Activated CD8-positive, alpha-beta memory T cell treated with anti-CD3 and anti-CD28 coated beads for 24 hours (primary cell): ENCODE measurements at regions not wholly inside any gene's neighbourhood (a gene's known extent, or its start where the extent isn't known, plus 50 kb on each side); places are given as distances from the start of the nearest gene placed in this dataset.

ENCODE experiments used
- DNase-seq: peaks from one replicate; pipeline ENCODE4 v3.0.0-alpha.2; 2020

- DNase-seq, result no peak
Observed at GRCh38 chr16:86751076-86752030, 173.0 kb downstream of the FOXL1 start.

- no peak for DNase-seq
Observed at GRCh38 chr16:86752582-86753175, 174.3 kb downstream of the FOXL1 start.

GRCh38 chr16:86753399-86753798 is 175.1 kb downstream of the FOXL1 start:
- no peak for DNase-seq

GRCh38 chr16:86755571-86756006 is 177.2 kb downstream of the FOXL1 start:
- DNase-seq, result no peak

- no peak for DNase-seq
Observed at GRCh38 chr16:86756882-86757703, 178.7 kb downstream of the FOXL1 start.

GRCh38 chr16:86757704-86758040 is 179.3 kb downstream of the FOXL1 start:
- no peak for DNase-seq

- no peak for DNase-seq
Observed at GRCh38 chr16:86758932-86759331, 180.6 kb downstream of the FOXL1 start.

GRCh38 chr16:86761111-86762031 is 183.0 kb downstream of the FOXL1 start:
- peak; percentile 76 for DNase-seq

- DNase-seq, result no peak
Observed at GRCh38 chr16:86762095-86762494, 183.7 kb downstream of the FOXL1 start.

GRCh38 chr16:86763819-86764218 is 185.5 kb downstream of the FOXL1 start:
- no peak for DNase-seq

GRCh38 chr16:86764551-86764950 is 186.2 kb downstream of the FOXL1 start:
- no peak for DNase-seq

- no peak for DNase-seq
Observed at GRCh38 chr16:86765389-86766026, 187.2 kb downstream of the FOXL1 start.

GRCh38 chr16:86766700-86767099 is 188.4 kb downstream of the FOXL1 start:
- no peak for DNase-seq

- DNase-seq, result no peak
Observed at GRCh38 chr16:86768228-86768791, 190.0 kb downstream of the FOXL1 start.

- no peak for DNase-seq
Observed at GRCh38 chr16:86768999-86769398, 190.7 kb downstream of the FOXL1 start.

- no peak for DNase-seq
Observed at GRCh38 chr16:86771506-86772460, 193.4 kb downstream of the FOXL1 start.

- DNase-seq, result no peak
Observed at GRCh38 chr16:86772671-86773353, 194.5 kb downstream of the FOXL1 start.

- no peak for DNase-seq
Observed at GRCh38 chr16:86773354-86773715, 195.0 kb downstream of the FOXL1 start.

- DNase-seq, result no peak
Observed at GRCh38 chr16:86774931-86775330, 196.6 kb downstream of the FOXL1 start.

GRCh38 chr16:86775511-86775921 is 197.2 kb downstream of the FOXL1 start:
- DNase-seq, result no peak
